Neural crest cell (in vitro differentiated cells): ENCODE measurements at regions not wholly inside any gene's neighbourhood (a gene's known extent, or its start where the extent isn't known, plus 50 kb on each side); places are given as distances from the start of the nearest gene placed in this dataset.

Source experiments
- DNase-seq: peaks from one replicate; pipeline ENCODE4 v3.0.0; 2021; ENCODE audit warnings: low read depth, mixed read lengths, low spot score
- H3K27ac Mint-ChIP-seq: one replicate; pipeline ENCODE4 v1.8.0; 2021; ENCODE audit warnings: mild to moderate bottlenecking, mixed read lengths; ENCODE audit not compliant: unreplicated experiment
- H3K27me3 Mint-ChIP-seq: 2 replicates; pipeline ENCODE4 v1.8.0; 2021; ENCODE audit warnings: low read depth, mild to moderate bottlenecking, mixed read lengths
- H3K36me3 Mint-ChIP-seq: 2 replicates; pipeline ENCODE4 v1.8.0; 2021; ENCODE audit warnings: low read depth, mild to moderate bottlenecking, mixed read lengths
- H3K4me1 Mint-ChIP-seq: 2 replicates; pipeline ENCODE4 v1.8.0; 2021; ENCODE audit warnings: mixed read lengths
- H3K4me3 Mint-ChIP-seq: one replicate; pipeline ENCODE4 v1.8.0; 2021; ENCODE audit warnings: mild to moderate bottlenecking, mixed read lengths
- H3K9me3 Mint-ChIP-seq: 2 replicates; pipeline ENCODE4 v1.8.0; 2021; ENCODE audit warnings: mixed read lengths
- TF ChIP-seq, protein P1 (sequence below): fragments of 200-600 bp; sonication (generic); conservative IDR thresholded peaks from 2 replicates; pipeline ENCODE4 v1.5.0; 2021; ENCODE audit warnings: antibody characterized with exemption, mild to moderate bottlenecking

DNA sequence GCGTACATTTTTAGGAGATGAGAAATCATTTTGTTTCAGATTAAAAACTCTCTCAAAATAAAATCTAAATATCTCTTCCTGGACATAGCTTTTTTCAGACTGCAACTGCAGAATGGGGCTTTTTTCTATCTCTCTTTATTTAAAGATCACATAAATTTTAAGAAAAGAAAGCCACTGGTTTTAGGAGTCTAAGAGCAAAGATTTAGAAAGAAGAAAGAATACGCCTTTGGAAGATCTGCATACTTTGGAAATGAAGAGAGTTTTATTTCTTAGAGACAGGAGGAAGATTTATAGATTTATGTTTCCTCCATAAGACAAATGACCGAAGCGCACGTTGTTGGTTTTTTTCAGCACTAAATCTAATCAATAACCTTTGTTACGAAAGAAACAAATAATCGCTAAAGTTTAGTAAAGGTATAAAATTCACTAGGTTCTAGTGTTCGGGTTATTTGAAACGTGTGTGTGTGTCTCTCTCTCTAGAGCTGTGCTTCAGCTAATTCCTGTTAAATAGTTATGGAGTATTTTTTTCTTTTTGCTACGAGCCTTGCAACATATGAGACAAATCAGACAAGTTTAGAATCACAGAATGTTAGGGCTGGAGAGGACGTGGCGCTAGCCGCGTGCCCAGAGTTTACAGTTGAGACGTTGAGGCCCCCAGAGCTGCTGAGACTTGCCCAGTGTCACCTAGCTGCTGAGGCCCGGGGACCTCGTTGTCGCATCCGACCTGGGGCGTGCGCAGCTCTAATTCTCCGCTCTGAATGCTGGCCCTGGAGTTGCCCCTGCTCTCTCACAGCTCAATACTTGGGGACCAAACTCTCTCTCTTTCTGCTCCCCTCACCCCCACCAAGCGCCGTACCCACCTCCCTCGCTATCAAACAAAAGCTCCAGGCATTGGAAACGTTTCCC lies 69.9 kb downstream of the CTAGE1 start:
- H3K36me3 Mint-ChIP-seq, result no peaks in the 10 kb centered on the region
- H3K27ac Mint-ChIP-seq, result no peak overlapping the region
- H3K4me1 Mint-ChIP-seq, result peaks cover 40% of the 10 kb centered on the region
- peak overlapping the region; percentile 57 for H3K4me3 Mint-ChIP-seq
- H3K9me3 Mint-ChIP-seq, result no peaks in the 10 kb centered on the region
- no peak for DNase-seq
- TF ChIP-seq, protein P1, sequence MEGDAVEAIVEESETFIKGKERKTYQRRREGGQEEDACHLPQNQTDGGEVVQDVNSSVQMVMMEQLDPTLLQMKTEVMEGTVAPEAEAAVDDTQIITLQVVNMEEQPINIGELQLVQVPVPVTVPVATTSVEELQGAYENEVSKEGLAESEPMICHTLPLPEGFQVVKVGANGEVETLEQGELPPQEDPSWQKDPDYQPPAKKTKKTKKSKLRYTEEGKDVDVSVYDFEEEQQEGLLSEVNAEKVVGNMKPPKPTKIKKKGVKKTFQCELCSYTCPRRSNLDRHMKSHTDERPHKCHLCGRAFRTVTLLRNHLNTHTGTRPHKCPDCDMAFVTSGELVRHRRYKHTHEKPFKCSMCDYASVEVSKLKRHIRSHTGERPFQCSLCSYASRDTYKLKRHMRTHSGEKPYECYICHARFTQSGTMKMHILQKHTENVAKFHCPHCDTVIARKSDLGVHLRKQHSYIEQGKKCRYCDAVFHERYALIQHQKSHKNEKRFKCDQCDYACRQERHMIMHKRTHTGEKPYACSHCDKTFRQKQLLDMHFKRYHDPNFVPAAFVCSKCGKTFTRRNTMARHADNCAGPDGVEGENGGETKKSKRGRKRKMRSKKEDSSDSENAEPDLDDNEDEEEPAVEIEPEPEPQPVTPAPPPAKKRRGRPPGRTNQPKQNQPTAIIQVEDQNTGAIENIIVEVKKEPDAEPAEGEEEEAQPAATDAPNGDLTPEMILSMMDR, result no peak
- H3K27me3 Mint-ChIP-seq, result peaks cover 81% of the 10 kb centered on the region

DNA sequence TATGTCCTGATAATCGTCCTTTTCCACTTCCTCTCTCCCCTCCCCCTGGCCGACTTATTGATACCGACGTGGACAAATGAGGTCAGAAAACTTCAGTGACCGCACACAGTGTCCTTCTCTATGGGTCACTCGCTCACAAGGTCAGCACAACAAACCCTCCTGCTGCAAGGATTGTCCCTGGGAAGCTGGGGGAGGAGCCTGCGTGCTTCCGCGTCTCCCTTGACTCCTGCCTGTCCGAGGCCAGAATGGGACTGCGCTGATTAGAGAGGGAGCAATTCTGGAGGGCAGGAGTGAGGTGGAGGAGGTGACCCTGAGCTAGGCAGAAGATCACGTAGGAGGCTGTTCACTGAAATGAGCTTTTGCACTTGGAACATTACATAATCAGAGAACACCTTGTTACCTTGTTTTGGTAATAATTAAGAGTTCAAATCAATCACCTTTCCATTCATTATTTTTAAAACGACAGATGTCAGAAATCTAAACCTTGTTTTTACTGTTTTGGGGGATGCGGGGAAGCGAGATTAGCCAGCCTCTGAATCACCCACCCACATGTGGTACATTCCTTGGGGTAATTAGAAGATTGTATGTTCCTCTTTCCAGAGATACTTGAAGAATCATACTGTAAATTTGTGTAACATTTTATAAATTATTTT lies 70.6 kb downstream of the CTAGE1 start:
- Mint-ChIP-seq H3K4me3 (peak overlapping the region; percentile 29), H3K27ac (no peak overlapping the region), H3K4me1 (peaks cover 40% of the 10 kb centered on the region), H3K27me3 (peaks cover 73% of the 10 kb centered on the region), H3K36me3 (no peaks in the 10 kb centered on the region), H3K9me3 (no peaks in the 10 kb centered on the region)
- TF ChIP-seq, protein P1, result no peak
- DNase-seq, result peak; percentile 55

DNA sequence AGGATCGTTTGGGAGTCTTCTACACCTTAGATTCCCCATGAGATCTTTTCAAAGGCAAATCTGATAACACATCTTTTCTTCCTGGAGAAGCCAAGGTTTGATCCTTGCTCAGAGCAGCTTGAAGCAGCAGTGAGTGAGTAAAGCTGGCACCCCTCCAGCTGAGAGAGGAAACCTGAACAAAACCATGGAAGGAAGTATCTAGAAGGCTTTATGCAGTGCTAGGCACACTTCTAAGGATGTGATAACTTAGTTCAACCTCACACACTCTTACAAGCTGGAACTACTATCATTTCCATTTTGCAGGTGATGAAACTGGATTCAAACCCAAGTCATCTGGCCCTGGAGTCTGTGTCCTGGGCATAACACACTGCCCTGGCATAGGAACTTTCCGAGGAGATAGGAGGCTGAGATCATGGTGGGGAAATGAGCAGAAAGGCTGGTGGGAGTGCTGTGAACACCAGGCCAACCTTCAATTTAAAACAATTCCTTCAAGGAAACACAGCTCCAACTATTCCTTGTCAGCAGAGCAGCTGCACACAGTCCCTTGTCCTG lies 71.2 kb downstream of the CTAGE1 start:
- Mint-ChIP-seq H3K27me3 (peaks cover 67% of the 10 kb centered on the region), H3K27ac (no peak overlapping the region), H3K4me3 (peak overlapping the region; percentile 29), H3K36me3 (no peaks in the 10 kb centered on the region), H3K4me1 (peaks cover 40% of the 10 kb centered on the region), H3K9me3 (no peaks in the 10 kb centered on the region)
- no peak for DNase-seq
- TF ChIP-seq, protein P1, result no peak

DNA sequence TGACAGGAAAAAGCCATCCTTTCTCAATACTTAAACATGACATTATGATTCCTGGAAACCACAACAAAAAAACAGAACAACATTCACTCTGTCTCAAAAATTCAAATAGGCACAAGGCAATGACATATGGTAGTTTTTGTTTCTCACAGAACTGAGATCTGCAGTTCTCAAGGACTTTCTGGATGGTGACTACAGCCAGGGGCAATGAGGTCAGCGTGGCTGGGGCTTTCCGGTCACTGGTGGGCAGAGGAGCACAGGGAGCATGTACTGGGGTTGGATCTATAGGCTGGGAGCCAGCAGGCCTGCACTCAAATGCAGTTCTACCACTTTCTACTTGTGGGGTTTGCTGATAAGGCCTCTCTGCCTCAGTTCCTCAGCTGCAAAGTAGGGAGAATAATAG lies 72.0 kb downstream of the CTAGE1 start:
- no peaks in the 10 kb centered on the region for H3K36me3 Mint-ChIP-seq
- TF ChIP-seq, protein P1, result no peak
- DNase-seq, result no peak
- H3K27me3 Mint-ChIP-seq, result peaks cover 61% of the 10 kb centered on the region
- no peaks in the 10 kb centered on the region for H3K9me3 Mint-ChIP-seq
- no peak overlapping the region for H3K4me3 Mint-ChIP-seq
- H3K27ac Mint-ChIP-seq, result no peak overlapping the region
- H3K4me1 Mint-ChIP-seq, result peaks cover 40% of the 10 kb centered on the region

DNA sequence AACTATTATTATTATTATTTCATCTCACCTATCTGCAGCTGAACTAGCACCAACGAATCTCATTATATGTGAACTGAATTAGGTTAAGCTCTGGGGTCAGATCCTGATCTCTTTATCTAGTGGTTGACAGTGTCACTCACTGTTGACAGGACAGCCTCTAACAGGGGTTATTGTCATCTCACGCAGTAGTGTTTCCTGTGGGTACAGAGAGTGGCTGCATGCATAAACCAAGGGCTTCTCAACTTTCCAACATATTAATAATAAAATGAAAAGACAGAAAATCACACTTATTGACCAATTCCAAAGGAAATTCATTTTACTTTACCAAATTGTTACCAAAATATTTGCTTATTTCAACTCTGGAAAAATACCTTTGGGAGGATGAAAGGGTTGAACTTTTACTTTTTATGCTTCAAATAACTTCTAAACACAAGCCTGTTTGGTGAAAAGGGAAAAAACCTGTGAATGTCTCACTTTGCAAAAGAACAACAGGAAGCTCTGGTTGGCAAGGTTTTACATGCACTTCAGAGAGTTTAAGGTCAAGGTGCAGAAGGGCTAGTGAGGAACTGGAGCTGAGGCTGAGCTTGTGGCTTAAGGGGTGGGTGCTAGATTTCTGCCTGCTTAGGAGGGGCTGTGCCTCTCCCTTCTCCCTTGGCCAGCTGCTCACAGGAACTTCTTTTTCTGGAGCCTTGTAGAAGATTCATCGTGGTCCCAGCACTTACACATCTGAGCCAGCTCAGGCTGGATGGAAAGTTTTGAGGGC lies 72.6 kb downstream of the CTAGE1 start:
- Mint-ChIP-seq H3K4me3 (no peak overlapping the region), H3K27ac (no peak overlapping the region)

More for the DNA sequence above, 72.6 kb downstream of the CTAGE1 start:
- Mint-ChIP-seq H3K4me1 (peaks cover 42% of the 10 kb centered on the region), H3K27me3 (peaks cover 55% of the 10 kb centered on the region), H3K36me3 (no peaks in the 10 kb centered on the region), H3K9me3 (no peaks in the 10 kb centered on the region)
- no peak for DNase-seq
- TF ChIP-seq, protein P1, result no peak
